ENCODE measurements at regions not wholly inside any gene's neighbourhood (a gene's known extent, or its start where the extent isn't known, plus 50 kb on each side); places are given as distances from the start of the nearest gene placed in this dataset.

- no peak for DNase-seq (ENCODE audit: low spot score)
Observed at GRCh38 chr14:61941421-61942150, 179.4 kb downstream of the SNAPC1 start.

GRCh38 chr14:61948376-61948775 is 186.2 kb downstream of the SNAPC1 start:
- DNase-seq (ENCODE audit: low spot score) = no peak

- DNase-seq (ENCODE audit: low spot score) = no peak
Observed at GRCh38 chr14:61950340-61950739, 188.1 kb downstream of the SNAPC1 start.

- no peak for DNase-seq (ENCODE audit: low spot score)
Observed at GRCh38 chr14:61953602-61954001, 191.4 kb downstream of the SNAPC1 start.

- DNase-seq (ENCODE audit: low spot score) = no peak
Observed at GRCh38 chr14:61954306-61954705, 192.1 kb downstream of the SNAPC1 start.

GRCh38 chr14:61956517-61956916 is 194.3 kb downstream of the SNAPC1 start:
- DNase-seq (ENCODE audit: low spot score) = no peak

- no peak for DNase-seq (ENCODE audit: low spot score)
Observed at GRCh38 chr14:61959348-61959747, 197.1 kb downstream of the SNAPC1 start.

- DNase-seq (ENCODE audit: low spot score) = no peak
Observed at GRCh38 chr14:61961369-61961768, 199.1 kb downstream of the SNAPC1 start.

- no peak for DNase-seq (ENCODE audit: low spot score)
Observed at GRCh38 chr14:61963926-61964325, 201.7 kb downstream of the SNAPC1 start.

GRCh38 chr14:61965030-61965745 is 203.0 kb downstream of the SNAPC1 start:
- DNase-seq (ENCODE audit: low spot score) = peak; percentile 57

- DNase-seq (ENCODE audit: low spot score) = no peak
Observed at GRCh38 chr14:61968207-61968606, 206.0 kb downstream of the SNAPC1 start.

- DNase-seq (ENCODE audit: low spot score) = no peak
Observed at GRCh38 chr14:61972711-61973110, 210.5 kb downstream of the SNAPC1 start.

GRCh38 chr14:61973981-61974380 is 211.8 kb downstream of the SNAPC1 start:
- no peak for DNase-seq (ENCODE audit: low spot score)

GRCh38 chr14:61977217-61977616 is 215.0 kb downstream of the SNAPC1 start:
- no peak for DNase-seq (ENCODE audit: low spot score)

GRCh38 chr14:61988240-61988639 is 226.0 kb downstream of the SNAPC1 start:
- no peak for DNase-seq (ENCODE audit: low spot score)

GRCh38 chr14:61992139-61992538 is 229.9 kb downstream of the SNAPC1 start:
- DNase-seq (ENCODE audit: low spot score) = no peak

- DNase-seq (ENCODE audit: low spot score) = no peak
Observed at GRCh38 chr14:61992926-61993325, 230.7 kb downstream of the SNAPC1 start.

- no peak for DNase-seq (ENCODE audit: low spot score)
Observed at GRCh38 chr14:61994589-61994988, 232.4 kb downstream of the SNAPC1 start.

- DNase-seq (ENCODE audit: low spot score) = no peak
Observed at GRCh38 chr14:61996753-61997152, 234.5 kb downstream of the SNAPC1 start.

- no peak for DNase-seq (ENCODE audit: low spot score)
Observed at GRCh38 chr14:61997161-61997560, 234.9 kb downstream of the SNAPC1 start.

GRCh38 chr14:62001963-62002362 is 239.7 kb downstream of the SNAPC1 start:
- DNase-seq (ENCODE audit: low spot score) = no peak

- DNase-seq (ENCODE audit: low spot score) = no peak
Observed at GRCh38 chr14:62002642-62003041, 240.4 kb downstream of the SNAPC1 start.

- DNase-seq (ENCODE audit: low spot score) = no peak
Observed at GRCh38 chr14:62003701-62004100, 241.5 kb downstream of the SNAPC1 start.
